IPS DF 4.7 (cell line): ENCODE measurements at regions not wholly inside any gene's neighbourhood (a gene's known extent, or its start where the extent isn't known, plus 50 kb on each side); places are given as distances from the start of the nearest gene placed in this dataset.
"Not testable (repeated sequence)": the region's sequence is repeated elsewhere in the genome, so short reads cannot be mapped to it uniquely, and the experiment has no call there.

ENCODE experiments used
- DNase-seq: peaks from one replicate; pipeline ENCODE4 v3.0.0-alpha.2; 2013; ENCODE audit warnings: low spot score; ENCODE audit errors: extremely low read depth

- not testable (repeated sequence) for DNase-seq
These were observed 53.9 kb upstream of the KCTD7 start for GRCh38 chr7:66574768-66575167.

DNA sequence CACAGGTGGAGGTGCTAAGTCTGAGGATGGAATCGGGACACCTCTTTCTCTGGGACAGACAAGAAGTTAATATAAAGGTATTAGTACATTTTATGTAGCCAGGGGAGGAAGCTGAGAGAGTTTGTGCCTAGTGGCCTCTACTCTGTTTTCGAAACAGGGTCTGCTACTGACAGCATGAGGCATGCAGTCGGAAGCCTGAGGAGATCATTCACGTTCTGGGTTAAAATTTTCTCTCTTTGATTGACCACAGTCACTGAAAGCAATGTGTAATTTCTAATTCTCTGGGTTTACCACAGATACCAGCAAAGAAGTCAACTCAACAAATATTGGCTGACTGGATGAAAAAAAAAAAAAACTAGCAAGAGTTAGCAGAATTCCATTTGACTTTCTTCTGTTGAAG lies 53.3 kb upstream of the KCTD7 start:
- no peak for DNase-seq

DNA sequence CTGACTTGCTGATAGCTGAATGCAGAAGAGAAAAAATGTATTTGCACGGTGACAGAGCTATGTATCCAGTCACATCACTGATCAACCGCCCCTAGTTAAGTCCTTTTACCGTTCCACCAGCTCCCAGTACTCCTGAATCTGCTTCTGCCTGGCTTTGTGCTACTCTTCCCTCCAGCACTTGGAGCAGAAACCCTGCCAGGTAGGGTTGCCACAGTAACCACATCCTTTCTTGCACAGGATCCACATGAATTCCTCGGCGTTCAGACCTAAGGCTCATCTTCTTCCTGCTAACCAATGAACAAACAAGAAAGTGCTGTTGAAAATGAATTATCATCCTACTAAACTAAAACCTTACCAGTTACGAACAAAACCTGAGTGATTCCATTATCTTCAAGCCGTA lies 52.0 kb upstream of the KCTD7 start:
- no peak for DNase-seq
